Germinal center (tissue), 1 donor: ENCODE measurements at regions not wholly inside any gene's neighbourhood (a gene's known extent, or its start where the extent isn't known, plus 50 kb on each side); places are given as distances from the start of the nearest gene placed in this dataset.

ENCODE experiments used
- DNase-seq: peaks from one replicate; pipeline ENCODE4 v3.0.0; 2012; ENCODE audit warnings: mixed read lengths, low spot score

DNA sequence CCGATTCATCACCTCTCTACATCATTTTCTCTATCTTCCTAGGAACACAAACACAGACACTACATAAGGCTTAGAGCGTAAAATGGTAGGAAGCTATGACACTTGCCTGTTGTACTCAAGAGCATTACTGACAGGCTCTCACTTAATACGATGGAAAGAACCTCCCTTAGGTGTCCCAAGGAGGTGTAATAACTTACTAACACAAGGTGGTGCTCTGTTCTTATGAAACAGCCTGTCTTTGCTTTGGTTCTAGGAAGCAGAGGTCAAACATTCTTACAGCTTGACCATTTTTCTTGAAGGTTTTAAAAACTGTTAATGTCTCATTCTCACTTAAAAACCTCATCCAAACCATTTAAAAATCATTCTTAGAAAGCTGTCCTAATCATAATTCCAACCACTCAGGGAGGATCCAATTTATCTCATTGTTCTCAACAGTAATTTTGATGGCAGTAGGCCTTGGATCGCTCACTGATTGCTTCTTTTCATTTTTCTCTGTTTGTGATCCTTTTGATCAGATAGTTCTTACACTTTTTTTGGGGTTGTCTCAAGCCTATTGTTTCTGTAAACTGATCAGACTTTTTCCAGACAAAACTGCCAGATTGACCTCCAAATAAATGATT, 317.8 kb upstream of the AGTR1 start:
- DNase-seq, result no peak

DNA sequence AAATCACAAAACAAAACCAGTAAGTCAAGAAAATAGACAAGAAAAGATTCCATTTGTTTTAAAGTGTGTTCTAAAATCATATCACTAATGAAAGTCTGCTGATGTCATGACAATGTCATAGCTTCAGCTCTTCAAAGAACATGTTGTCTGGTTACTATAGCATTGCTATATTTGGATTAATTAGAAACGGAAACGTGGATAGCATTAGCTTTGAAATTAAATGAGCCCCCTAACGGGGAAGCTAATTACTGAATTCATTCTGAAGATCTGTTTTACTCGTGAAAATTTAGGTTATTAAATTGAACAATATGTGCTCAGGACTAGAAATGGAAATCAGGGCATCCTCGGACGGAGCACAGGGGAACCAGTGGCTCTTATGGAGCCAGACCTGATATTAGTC, 316.7 kb upstream of the AGTR1 start:
- no peak for DNase-seq

DNA sequence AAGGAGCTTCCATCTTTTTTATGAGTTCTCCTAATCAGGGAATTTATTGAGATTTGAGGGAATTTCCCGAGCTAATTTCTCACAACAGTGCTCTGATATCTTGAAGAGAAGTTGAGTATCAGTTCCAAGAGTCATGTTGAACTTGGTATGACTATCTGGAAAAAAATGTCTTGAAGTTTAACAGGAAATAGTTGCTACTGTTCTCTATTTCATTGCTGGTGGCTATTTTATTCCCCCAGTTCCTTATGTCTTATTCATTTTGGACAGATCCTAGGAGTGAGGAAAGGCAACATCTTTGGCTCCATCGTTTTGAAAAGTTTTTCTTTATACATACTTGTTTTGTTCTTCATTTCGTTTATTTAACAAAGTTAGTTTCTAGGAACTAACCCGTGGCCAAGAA, 307.8 kb upstream of the AGTR1 start:
- no peak for DNase-seq

DNA sequence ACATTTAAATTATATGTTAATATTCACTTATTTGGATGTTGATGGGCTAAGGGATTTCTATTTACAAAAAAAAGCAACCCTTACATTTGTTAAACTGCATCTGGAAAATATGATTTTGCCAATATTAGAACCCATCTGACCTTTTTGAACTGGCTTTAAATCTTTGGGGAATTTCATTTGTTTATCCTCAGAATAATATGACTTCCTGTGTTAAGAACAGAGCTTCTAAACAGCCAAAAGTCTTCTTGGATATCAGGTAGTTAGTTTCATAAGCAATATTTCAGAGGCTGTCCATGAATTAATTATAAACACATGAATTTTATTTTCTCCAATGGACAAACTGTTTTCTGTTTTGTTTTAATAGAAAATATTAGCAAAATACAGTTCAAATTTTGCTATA, 301.9 kb upstream of the AGTR1 start:
- DNase-seq, result no peak

DNA sequence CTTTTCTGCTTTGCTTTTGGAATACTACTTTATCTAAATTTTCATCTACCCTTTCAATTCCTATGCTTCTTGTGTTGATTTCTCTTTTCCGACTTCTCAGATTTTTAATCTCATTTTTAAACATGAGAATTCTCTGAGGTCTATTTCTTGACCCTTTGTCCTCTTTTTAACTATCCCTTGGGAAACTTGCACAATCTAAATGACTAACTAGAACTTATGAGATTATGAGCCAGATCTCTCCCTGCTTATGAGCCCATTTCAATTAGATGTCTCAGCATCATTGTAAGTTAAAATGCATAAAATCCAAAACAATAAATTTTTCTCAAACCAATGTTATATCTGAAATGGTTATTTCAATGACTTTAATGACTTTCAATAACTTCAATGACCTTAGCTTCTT, 296.9 kb upstream of the AGTR1 start:
- no peak for DNase-seq

DNA sequence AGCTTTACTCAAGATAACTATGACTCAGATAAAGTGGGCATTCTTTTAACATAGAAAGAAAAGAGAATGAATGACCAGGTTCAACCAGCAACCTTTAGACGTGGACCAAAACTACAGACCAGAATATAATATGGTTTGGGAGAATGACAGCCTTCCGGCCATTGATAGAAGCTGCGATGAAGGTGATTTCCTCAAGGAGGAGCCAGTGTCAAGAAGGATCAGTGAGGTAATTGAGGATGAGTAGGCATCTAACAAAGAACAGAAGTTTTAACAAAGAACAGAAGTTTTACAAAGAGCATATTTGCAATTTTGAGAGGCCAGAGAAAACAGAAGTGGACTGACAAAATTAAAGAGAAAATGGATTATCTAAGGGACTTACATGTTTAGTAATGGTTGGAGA, 289.0 kb upstream of the AGTR1 start:
- no peak for DNase-seq

DNA sequence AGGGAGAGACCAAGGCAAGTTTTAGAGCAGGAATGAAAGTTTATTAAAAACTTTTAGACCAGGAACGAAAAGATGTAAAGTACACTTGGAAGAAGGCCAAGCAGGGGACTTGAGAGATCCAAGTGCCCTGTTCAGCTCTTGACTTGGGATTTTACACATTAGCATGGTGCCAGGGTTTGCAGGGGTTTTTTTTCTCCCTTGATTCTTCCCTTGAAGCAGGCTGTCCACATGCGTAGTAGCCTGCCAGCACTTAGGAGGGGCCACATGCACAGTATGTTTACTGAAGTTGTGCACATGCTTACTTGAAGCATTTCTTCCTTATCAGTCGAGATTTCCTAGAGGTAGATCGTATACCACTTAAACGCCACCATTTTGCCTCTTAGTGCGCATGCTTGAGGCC, 277.5 kb upstream of the AGTR1 start:
- no peak for DNase-seq

DNA sequence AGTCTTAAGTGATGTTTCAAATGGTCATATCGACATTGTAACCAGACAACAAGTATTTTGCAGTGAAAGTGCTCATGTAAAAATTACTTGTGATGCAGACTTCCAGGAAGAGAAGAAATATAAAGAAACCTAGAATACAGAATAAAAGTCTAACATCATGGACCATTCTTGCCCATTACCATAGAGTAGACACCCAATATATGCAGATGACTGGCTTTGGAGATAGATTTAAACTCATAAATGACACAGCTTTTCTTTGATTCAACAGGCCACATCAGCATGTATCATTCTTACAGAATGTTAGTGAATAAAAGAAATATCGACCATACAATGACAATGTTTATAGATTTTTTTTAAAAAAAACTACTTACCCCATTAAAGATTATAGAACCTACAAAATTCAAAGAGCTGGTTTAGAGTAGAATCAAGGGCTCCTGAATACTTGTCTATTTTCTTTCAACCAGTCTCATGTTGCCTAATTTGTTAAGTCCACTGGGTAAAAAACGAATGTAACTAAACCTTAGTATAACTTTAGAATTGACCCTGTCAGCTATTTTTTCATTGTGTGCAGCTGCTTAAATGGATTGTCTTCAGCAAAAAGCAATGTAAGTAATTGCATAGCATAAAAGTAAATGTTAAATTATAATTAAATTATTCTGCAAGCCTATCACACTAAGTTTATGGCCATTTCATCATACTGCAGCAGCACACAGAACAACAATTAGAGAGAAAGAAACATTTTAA, 268.7 kb upstream of the AGTR1 start:
- DNase-seq, result no peak

DNA sequence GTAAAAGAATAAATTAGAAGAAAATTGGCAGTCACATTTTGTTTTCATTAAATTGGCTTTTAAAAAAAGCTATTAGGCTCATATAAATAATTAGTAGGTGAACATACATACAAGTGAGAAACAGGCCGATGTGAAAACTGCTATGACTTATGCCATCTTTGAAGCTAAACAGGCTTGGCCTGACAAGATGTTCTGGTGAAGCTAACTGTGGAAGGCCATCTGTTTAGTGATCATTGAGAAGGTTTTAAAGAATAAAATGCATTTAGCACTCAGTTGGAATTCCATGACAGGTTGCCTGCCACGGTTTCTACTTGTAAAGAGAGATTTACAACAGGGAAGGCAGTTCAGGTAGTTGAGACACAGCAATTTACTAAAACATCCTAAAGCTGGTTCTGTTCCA, 264.0 kb upstream of the AGTR1 start:
- no peak for DNase-seq

DNA sequence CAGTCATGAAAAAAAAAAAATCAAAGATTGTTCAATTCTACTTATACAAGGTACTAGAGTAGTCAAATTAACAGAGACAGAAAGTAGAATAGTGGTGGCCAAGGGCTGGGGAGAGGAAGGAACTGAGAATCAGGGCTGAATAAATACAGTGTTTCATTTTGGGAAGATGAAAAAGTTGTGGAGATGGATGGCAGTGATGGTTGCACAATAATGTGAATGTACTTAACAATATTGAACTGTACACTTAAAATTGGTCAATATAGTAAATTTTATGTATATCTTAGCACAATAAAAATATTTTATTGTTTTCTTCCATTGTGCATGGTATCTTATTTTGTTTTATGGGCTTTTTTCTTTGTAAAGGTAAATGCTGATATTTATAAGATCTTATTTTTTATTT, 262.2 kb upstream of the AGTR1 start:
- DNase-seq, result no peak

DNA sequence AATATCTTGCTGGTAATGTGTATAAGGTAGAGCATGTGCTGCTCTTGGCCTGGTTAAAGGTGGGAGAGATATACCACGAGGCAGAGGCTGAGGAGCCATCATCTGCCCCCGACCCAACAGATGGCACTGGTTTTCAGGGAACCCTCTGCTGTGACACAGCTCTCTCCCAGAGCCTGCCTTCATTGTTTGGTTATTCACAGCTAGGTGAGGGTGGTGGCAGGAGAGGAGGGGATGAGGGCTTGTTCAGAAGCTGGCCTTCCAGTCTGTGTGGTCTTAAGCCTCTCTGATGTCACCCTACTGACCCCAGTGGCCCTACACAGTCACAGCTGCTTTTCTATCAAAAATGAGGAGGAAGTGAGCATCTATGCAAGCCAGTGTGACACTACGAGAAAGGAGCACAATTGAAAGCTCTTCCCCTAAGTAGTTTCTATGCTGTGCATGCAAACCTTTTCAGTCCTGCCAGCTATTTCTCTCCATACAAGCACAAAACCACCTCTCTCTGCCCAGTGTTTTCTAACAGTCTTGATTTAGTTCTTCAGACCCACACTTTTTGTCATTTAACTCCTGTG, 258.4 kb upstream of the AGTR1 start:
- no peak for DNase-seq

DNA sequence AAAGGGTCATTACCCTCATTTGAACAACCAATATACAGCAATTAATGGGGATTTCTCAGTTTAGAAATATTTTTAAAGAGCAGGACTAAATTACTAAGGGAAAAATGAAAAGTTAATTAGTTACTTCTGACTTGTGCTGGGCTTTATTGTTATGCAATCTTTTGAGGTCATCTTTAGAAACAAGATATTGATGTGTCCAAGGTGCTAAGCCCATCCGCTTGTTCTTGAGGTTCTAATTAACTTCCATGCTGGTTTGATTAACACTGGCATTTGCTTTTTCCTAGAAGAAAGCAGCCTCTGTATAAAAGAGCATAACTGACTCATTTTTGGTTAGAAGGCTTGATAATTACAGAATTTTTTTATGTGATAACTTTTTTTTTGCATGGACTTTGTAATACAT, 256.5 kb upstream of the AGTR1 start:
- no peak for DNase-seq

DNA sequence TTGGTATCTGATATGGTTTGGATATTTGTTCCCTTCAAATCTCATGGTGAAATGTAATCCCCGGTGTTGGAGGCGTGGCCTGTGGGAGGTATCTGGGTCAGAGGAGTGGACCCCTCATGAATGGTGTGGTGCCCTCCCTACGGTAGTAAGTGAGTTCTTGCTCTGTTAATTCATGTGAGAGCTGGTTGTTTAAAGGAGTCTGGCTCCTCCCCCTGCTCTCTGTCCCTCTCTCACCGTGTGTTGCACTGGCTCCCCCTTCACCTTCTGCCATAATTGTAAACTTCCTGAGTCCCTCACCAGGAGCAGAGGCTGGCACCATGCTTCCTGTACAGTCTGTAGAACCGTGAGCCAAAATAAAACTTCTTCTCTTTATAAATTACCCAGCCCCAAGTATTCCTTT, 246.9 kb upstream of the AGTR1 start:
- no peak for DNase-seq

DNA sequence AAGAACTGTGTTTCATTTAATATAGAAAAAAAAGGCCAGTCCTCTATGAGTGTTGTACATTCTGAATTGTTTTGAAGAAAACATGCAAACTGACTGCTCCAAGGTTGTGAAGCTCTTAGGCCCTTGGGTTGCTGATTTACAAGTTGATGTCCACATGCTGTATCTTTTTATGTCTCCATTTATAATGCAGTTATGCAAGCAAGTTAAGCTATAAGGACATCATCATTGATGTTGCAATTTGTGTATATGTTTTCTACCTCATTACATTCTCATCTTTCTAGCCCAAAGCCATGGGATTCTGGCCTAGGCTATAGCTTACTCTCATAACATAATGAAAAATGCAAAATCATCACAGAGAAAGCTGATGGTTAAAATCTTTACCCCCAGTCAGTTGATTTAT, 245.7 kb upstream of the AGTR1 start:
- no peak for DNase-seq

DNA sequence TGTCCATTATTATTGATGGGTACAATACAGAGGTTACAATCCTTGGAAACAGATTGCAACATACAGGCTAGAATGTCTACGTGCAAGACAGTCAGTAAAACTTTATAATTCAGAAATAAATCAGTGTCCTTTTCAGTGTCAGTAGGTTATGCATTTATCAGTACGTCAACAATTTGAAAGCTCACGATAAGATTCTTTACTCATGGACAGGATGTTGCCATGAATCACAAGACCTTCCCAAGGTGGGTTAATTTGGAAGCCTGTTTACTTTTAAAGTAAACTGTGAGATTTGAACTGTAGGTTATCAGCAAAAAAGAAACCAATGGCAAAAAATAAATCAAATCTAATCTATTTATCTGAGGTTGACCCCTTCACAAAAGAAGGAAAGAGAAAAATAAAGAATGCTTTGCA, 243.9 kb upstream of the AGTR1 start:
- no peak for DNase-seq

DNA sequence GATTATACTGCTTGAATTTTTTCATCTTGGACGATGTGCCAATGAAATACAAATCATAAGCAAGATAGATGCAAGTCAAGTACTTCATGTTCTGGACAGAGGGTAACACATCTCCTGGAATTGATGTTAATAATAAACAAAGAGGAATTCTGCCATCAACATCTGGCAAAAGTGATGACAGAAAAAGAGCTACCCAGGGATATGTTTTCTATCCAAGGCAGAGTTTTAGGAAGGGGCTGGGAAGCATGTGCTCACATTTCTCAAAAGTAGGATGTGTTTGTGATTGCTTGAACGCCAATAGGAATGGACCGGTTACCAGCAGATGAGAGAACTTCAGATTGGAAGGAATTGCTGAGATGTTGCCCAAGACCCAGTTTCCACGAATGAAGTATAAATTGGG, 242.6 kb upstream of the AGTR1 start:
- no peak for DNase-seq

DNA sequence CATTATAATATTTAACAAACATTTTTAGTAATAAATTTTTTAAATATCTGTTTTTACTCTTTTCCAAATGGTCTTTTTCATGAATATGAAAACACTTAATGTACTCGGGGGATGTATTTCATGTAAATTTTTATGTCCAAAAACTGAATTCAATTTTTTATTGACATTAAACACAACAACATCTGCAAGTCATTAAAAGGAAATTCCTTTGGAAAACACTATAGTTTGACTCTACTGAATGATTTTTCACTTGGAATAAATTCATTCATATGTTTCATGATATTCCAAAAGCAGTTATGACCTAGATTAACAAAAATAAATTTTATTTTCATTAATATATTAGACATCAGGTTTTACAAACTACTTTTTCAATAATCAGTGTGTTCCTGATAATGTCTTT, 239.8 kb upstream of the AGTR1 start:
- DNase-seq, result no peak

DNA sequence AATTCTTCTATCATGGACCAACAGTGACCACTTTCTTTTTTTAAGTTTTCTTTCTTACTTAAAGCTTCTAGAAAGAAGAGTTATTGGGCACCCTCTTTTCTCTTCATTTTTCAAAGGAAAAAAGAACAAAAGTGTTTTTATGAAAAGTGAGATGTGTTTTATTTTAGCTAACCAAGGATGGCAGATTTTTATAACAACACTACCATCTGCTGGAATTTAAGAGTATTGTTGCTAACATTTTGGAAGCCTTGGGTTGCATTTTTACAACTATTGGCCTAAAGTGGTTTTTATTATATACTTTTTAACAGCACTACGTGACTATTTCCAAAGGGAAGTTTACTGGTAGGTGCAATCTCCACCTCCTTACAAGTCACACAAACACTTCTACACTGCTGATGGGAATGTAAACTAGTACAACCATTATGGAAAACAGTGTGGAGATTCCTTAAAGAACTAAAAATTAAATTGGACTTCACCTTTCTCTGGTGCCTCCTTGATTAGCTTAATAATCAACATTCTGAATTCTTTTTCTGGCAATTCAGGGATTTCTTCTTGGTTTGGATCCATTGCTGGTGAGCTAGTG, 237.7 kb upstream of the AGTR1 start:
- no peak for DNase-seq

DNA sequence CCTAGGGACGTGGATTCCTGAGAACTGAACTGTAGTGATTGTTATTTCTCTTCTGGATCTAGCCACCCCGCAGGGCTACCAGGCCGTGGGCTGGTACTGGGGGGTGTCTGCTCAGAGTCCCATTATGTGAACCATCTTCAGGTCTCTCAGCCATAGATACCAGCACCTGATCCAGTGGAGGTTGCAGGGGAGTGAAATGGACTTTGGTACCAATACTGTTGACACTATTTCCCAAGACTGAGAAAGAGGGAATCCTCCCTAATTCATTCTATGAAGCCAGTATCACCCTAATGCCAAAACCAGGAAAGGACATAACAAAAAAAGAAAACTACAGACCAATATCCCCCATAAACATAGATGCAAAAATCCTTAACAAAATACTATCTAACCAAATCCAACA, 237.0 kb upstream of the AGTR1 start:
- DNase-seq, result no peak

DNA sequence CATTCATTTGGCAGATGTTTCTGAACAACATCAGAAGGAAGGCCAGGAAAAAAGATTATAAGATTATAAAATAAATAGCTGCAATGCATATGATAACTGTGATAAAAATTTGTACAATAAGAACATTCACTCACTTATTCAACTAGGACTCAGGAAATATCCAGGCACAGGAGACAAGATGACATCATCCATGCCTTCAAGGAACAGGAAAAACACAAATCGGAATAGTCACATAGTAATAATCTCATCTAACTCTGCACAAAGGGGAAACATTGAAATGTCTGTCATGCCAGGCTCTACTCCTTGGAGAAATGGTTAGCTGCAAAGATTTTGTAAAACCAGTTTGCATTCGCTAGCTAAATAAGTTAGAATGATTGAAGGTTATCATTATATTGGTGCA, 233.5 kb upstream of the AGTR1 start:
- no peak for DNase-seq

DNA sequence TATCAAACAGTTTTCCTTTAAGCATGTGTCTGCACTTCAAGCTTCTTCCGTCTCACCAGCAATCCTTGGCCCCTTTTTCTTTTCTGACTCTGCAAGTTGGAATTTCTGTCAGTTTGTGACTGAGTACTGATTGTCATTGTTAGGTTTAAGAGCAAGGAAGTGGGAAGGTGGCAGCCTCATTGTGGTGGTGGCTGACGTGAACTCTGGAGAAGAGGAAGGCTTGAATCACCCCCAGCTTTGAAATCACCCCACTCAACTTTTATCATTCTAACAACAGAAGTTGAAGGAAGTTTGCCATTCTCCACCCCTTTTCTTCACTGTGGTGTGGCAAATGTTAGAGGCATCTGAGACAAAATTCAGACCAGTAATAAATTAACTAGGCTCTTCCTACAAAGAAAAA, 231.6 kb upstream of the AGTR1 start:
- DNase-seq, result no peak

DNA sequence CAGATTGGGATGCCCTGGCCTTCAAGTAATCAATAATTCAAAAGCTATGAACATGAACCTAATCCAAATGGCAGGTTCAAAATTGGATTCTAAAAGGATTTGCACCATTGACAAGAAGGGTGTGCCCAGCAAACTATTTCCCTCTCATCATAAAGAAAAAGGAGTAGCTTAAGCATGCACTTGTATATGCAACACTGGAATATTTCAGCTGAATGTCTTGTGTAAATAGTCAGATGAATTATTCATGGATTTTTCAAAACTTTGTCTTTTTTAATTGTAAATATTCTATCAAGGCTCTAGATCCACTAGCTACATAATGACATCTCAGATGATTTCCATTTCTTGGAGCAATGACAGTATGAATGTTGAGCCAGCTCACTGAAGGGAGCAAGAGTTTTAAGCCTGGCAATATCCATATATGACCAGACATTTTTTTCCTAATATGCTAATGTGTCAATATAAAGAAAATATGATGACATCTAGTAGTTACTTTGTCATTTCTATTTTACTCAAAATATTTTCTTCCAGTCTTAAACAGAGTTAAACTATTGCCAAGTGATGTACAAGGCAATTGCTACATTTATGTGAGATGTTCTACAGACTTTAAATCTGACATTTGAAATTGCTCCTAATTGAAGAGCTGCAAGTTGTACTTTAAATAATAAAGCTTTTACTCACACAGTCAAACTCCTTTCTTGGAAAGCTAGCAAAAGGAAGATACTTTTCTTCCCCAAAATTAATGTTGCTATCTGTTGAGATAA, 230.5 kb upstream of the AGTR1 start:
- DNase-seq, result no peak

DNA sequence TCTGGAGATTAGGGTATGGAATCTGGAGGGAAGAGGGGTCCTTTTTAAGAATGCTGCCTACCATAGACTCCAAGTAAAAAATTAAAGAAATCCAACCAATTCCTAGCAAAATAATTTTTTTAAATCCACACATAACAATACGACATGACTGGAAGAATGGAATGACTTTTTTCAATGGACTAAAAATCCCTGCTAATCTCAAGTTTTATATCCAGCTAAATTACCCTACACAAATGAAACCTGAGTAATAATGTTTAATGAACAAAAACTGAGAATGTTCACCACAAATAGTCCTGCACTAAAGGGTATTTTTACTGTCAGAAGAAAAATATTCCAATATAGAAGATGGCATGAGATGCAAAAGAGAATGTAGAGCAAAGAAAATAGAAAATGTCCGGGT, 220.3 kb upstream of the AGTR1 start:
- no peak for DNase-seq
